Urothelium cell line (cell line): ENCODE measurements at regions not wholly inside any gene's neighbourhood (a gene's known extent, or its start where the extent isn't known, plus 50 kb on each side); places are given as distances from the start of the nearest gene placed in this dataset.
"Not testable (repeated sequence)": the region's sequence is repeated elsewhere in the genome, so short reads cannot be mapped to it uniquely, and the experiment has no call there.

Experiments used
- DNase-seq: peaks from one replicate; pipeline ENCODE4 v3.0.0; 2011; ENCODE audit warnings: low spot score, mixed read lengths
- FAIRE-seq: peaks from 2 replicates; lab custom pipeline; 2011; peaks lifted over from hg19 to GRCh38; lab: Jason Lieb, UNC

DNA sequence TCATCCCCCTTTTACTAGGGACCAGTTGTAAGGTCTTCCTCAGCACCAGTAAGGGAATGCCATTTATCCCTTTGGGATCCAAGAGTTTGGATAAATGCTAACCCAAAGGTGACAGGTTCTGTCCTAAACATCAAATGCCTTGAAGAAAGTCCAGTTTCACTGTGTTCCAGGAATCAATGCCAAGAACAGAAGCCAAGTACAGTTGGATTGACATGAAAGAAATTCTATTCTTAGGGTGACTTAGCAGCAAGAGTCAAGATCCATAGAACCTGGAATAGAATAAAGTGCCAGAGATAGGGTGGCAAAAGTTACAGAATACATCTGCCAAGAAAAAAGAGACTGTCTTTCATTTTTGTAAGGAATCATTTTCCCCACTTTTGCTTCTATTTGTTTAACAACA, 94.9 kb upstream of the ADAMTS5 start:
- FAIRE-seq: no peak
- DNase-seq: no peak

- FAIRE-seq: no peak
- no peak for DNase-seq
Observed at GRCh38 chr21:27060190-27060589, 93.3 kb upstream of the ADAMTS5 start.

- no peak for DNase-seq
- peak; percentile 59 for FAIRE-seq
Observed at GRCh38 chr21:27058673-27059605, 92.1 kb upstream of the ADAMTS5 start.

DNA sequence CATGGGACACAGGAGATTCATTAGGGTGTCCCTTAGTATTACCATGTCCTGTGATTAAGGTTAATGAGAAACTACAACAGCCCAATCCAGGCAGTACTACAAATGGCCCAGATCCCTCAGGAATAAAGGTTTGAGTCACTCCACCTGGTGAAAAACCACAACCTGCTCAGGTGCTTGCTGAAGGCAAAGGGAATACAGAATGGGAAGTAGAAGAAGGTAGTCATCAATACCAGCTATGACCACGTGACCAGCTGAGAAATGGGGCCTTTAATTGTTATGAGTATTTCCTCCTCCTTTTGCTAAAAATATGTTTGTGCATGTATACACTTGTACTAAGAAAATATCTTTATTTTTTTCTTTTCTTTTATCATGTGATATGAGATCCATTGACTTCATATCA, 91.1 kb upstream of the ADAMTS5 start:
- DNase-seq (no peak), FAIRE-seq (no peak)

- no peak for FAIRE-seq
- no peak for DNase-seq
Observed at GRCh38 chr21:27047658-27048314, 80.9 kb upstream of the ADAMTS5 start.

DNA sequence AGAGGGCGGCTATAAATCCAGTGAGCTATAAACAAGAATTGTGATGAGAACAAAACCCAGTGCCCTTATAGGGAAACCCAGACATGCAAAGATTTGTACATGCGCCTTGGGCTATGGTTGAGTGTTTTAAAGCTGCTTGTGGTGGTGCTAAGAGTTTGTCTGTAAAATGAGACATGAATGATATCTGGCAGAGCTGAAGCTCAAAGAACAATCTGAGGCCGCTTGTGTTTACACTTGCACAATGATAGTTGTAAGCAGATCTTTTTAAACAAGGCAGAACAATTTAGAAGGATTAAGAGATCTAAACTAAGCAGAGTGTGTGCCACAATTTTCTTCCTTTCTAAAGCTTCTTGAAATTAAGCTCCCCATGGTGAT, 80.4 kb upstream of the ADAMTS5 start:
- no peak for FAIRE-seq
- no peak for DNase-seq

- DNase-seq: no peak
- no peak for FAIRE-seq
Observed at GRCh38 chr21:27045281-27045985, 78.5 kb upstream of the ADAMTS5 start.

GRCh38 chr21:27043377-27043776, 76.5 kb upstream of the ADAMTS5 start:
- FAIRE-seq (no peak), DNase-seq (no peak)

DNA sequence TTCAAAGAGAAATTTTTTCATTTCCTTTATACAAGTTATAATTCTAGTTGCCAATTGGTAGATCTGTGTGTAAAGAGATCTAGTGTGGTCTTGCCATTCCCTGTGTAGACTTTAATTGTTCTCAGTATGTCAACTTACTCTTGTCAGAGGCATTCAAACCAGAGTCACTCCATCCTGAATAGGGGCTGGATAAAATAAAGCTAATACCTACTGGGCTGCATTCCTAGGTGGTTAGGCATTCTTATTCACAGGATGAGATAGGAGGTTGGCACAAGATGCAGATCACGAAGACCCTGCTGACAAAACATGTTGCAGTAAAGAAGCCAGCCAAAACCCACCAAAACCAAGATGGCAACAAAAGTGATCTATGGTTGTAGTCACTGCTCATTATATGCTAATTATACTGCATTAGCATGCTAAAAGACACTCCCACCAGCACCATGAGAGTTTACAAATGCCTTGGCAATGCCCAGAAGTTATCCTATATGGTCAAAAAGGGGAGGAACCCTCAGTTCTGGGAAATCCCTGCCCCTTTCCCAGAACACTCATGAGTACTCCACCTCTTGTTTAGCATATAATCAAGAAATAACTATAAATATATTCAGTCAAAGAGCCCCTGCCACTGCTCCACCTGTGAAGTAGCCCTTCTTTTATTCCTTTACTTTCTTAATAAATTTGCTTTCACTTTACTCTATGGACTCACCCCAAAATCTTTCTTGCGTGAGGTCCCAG, 74.0 kb upstream of the ADAMTS5 start:
- no peak for FAIRE-seq
- no peak for DNase-seq

GRCh38 chr21:27036736-27037301, 69.9 kb upstream of the ADAMTS5 start:
- DNase-seq (no peak), FAIRE-seq (no peak)

DNA sequence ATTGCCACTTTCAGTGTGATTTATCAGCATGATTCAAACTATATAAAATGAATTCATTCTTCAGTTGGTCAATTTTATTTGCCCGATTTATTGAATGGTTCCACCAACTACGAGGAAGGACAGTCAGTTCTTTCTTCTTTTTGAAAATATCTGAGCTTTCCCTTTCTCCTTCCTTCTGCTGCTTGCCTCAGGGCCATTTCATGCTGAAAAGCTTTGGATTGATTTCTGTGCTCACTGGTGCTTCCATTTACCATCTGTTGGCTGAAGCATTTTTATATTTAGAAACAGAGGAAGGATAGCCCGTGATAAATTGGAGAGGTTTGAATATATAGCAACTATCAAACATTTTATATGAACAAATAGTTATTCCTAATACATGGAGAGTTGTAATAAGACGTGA, 68.9 kb upstream of the ADAMTS5 start:
- FAIRE-seq (no peak), DNase-seq (no peak)

GRCh38 chr21:27034796-27035195, 67.9 kb upstream of the ADAMTS5 start:
- DNase-seq (no peak), FAIRE-seq (no peak)

DNA sequence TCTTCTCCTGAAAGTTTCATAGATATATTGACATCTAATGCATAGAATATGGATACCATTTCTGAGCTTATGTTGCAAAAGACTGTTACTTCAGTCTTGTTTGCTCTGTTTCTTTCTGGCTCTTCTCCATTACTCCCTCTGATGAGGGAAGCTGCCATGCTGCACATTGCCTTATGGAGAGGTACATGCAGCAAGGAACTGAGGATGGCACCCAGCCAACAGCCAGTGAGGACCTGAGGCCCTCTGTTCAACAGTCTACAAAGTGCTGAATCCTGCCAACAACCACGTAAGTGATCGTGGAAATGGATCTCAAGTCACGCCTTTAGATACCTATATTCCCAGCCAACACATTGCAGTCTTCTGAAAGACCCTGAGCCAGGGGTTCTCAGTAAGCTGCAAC, 66.6 kb upstream of the ADAMTS5 start:
- DNase-seq: no peak
- FAIRE-seq: peak; percentile 52

DNA sequence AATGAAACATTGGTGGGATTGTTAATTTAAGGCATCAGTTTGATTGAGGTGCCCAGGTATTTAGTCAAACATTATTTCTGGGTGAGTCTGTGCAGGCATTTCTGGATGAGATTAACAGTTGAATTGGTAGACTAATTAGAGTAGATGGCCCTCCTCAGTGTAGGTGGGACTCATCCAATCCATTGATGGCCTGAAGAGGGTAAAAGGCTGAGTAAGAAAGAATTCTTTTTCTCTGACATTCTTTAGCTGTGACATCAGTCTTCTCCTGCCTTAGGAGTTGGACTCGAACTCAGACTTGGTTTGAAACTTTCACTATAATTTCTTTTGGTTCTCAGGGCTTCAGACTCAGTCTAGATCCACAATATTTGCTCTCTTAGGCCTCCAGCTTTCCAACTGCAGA, 59.6 kb upstream of the ADAMTS5 start:
- FAIRE-seq (peak; percentile 67), DNase-seq (peak; percentile 26)

DNA sequence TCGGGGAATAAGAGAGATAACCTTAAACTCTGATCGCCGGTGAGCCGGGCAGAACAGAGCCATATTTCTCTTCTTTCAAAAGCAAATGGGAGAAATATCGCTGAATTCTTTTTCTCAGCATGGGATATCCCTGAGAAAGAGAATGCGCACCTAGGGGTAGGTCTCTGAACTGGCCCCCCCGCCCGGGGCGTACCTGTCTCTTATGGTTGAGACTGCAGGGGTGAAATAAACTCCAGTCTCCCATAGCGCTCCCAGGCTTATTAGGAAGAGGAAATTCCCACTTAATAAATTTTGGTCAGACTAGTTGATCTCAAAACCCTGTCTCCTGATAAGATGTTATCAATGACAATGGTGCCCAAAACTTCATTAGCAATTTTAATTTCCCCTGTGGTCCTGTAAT, 58.8 kb upstream of the ADAMTS5 start:
- not testable (repeated sequence) for FAIRE-seq, DNase-seq

- FAIRE-seq: peak; percentile 30
Observed at GRCh38 chr21:27024971-27025370, 58.1 kb upstream of the ADAMTS5 start.

GRCh38 chr21:27024301-27024700, 57.4 kb upstream of the ADAMTS5 start:
- peak; percentile 32 for DNase-seq

More at GRCh38 chr21:27024971-27025370, 58.1 kb upstream of the ADAMTS5 start:
- DNase-seq: no peak

DNA sequence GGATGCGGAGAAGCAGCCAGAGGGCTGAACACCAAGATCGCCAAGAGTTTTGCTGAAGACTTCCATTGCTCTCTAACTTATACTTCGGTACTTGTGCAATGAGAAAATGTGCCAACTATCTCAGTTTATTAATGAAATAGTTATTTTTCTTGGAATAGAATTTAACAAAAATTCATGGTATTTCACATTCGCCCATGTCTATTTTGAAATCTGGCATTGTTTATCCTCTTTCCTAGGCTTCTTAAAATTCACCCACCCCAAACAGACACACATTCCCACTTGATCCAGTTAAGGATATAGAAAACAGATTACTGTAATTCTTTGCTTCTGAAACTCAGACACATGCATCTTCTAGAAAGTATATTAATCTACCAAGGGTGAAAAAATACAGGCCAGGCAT, 56.3 kb upstream of the ADAMTS5 start:
- DNase-seq: no peak
- no peak for FAIRE-seq

More at GRCh38 chr21:27024301-27024700, 57.4 kb upstream of the ADAMTS5 start:
- no peak for FAIRE-seq

- DNase-seq: no peak
- FAIRE-seq: no peak
Observed at GRCh38 chr21:27021801-27022200, 54.9 kb upstream of the ADAMTS5 start.

DNA sequence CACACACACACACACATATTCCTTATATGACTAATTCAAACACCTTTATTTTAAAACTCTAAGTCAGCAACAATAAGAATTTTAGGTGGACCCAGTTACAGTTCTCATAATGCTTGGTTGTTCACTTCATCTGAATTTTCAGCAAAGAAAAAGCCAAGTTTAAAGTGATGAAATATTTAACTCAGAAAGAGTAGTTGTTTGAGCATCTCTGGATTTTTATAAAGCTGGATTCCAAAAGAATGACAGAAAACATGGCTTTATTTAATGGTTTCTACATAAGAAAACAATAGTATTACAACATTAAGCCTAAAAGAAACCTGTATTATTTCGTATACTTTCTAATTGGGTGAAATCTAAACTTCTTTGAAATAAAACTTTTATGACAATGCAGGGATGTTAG, 54.2 kb upstream of the ADAMTS5 start:
- FAIRE-seq: no peak
- DNase-seq: no peak
